Trophoblast cell (in vitro differentiated cells and primary cell): ENCODE measurements at regions not wholly inside any gene's neighbourhood (a gene's known extent, or its start where the extent isn't known, plus 50 kb on each side); places are given as distances from the start of the nearest gene placed in this dataset.
"Not testable (repeated sequence)": the region's sequence is repeated elsewhere in the genome, so short reads cannot be mapped to it uniquely, and the experiment has no call there.

Experiments used
- DNase-seq, 2 donors: peaks; one replicate each; pipeline ENCODE4 v3.0.0-alpha.2; 2016
- H2AFZ ChIP-seq: 2 replicates; pipeline ENCODE4 v1.6.1; 2013; ENCODE audit warnings: low read length, moderate library complexity, mild to moderate bottlenecking; ENCODE audit not compliant: insufficient read depth, poor library complexity
- H2AK5ac ChIP-seq: 2 replicates; pipeline ENCODE4 v1.6.1; 2013; ENCODE audit warnings: mild to moderate bottlenecking, low read length
- H2BK120ac ChIP-seq: 2 replicates; pipeline ENCODE4 v1.6.1; 2013; ENCODE audit warnings: low read length, mild to moderate bottlenecking, moderate library complexity; ENCODE audit not compliant: insufficient read depth, poor library complexity
- H2BK12ac ChIP-seq: 2 replicates; pipeline ENCODE4 v1.6.1; 2013; ENCODE audit warnings: mild to moderate bottlenecking, low read length, moderate library complexity
- H2BK5ac ChIP-seq: 2 replicates; pipeline ENCODE4 v1.6.1; 2013; ENCODE audit warnings: low read length, low read depth, moderate library complexity, mild to moderate bottlenecking; ENCODE audit not compliant: poor library complexity
- H3K14ac ChIP-seq: 2 replicates; pipeline ENCODE4 v1.6.1; 2013; ENCODE audit warnings: mild to moderate bottlenecking, low read length
- H3K18ac ChIP-seq: 2 replicates; pipeline ENCODE4 v1.6.1; 2013; ENCODE audit warnings: mild to moderate bottlenecking, low read length
- H3K23ac ChIP-seq: 2 replicates; pipeline ENCODE4 v1.6.1; 2013; ENCODE audit warnings: low read length
- H3K27ac ChIP-seq: 2 replicates; pipeline ENCODE4 v1.5.1; 2013; ENCODE audit warnings: low read depth, mild to moderate bottlenecking, inconsistent platforms, low read length, moderate library complexity
- H3K27me3 ChIP-seq: 2 replicates; pipeline ENCODE4 v1.6.1; 2013; ENCODE audit warnings: inconsistent platforms, mild to moderate bottlenecking, low read length, moderate library complexity; ENCODE audit not compliant: insufficient read depth
- H3K36me3 ChIP-seq, 2 experiments: 1 replicate in 1 of 2; 2 replicates in 1 of 2; pipeline ENCODE4 v1.6.1; 2013; ENCODE audit warnings: low read length in 2 of 2, mild to moderate bottlenecking in 2 of 2, moderate library complexity in 1 of 2; ENCODE audit not compliant: insufficient read depth in 2 of 2, control insufficient read depth in 1 of 2
- H3K4ac ChIP-seq: 2 replicates; pipeline ENCODE4 v1.6.1; 2013; ENCODE audit warnings: low read depth, mild to moderate bottlenecking, low read length, moderate library complexity
- H3K4me1 ChIP-seq, 2 experiments: 1 replicate in 1 of 2; 2 replicates in 1 of 2; pipeline ENCODE4 v1.6.1; 2013; ENCODE audit warnings: low read length in 2 of 2, mild to moderate bottlenecking in 2 of 2, moderate library complexity in 1 of 2; ENCODE audit not compliant: insufficient read depth in 2 of 2, control insufficient read depth in 1 of 2
- H3K4me2 ChIP-seq: 2 replicates; pipeline ENCODE4 v1.6.1; 2013; ENCODE audit warnings: inconsistent platforms, mild to moderate bottlenecking, low read length, moderate library complexity
- H3K4me3 ChIP-seq: 2 replicates; pipeline ENCODE4 v1.5.1; 2013; ENCODE audit warnings: mild to moderate bottlenecking, low read depth, low read length, inconsistent platforms
- H3K79me1 ChIP-seq: one replicate; pipeline ENCODE4 v1.6.1; 2013; ENCODE audit warnings: low read length
- H3K79me2 ChIP-seq: 2 replicates; pipeline ENCODE4 v1.6.1; 2013; ENCODE audit warnings: low read length, mild to moderate bottlenecking; ENCODE audit not compliant: control insufficient read depth, insufficient read depth, poor library complexity
- H3K9ac ChIP-seq: 2 replicates; pipeline ENCODE4 v1.6.1; 2013; ENCODE audit warnings: mild to moderate bottlenecking, low read length
- H3K9me3 ChIP-seq: 2 replicates; pipeline ENCODE4 v1.6.1; 2013; ENCODE audit warnings: low read depth, mild to moderate bottlenecking, control low read depth, inconsistent platforms, low read length; ENCODE audit not compliant: insufficient read depth
- H4K12ac ChIP-seq: 2 replicates; pipeline ENCODE4 v1.6.1; 2013; ENCODE audit warnings: low read depth, mild to moderate bottlenecking, low read length, moderate library complexity
- H4K8ac ChIP-seq: 2 replicates; pipeline ENCODE4 v1.6.1; 2013; ENCODE audit warnings: low read depth, mild to moderate bottlenecking, low read length, moderate library complexity
- H4K91ac ChIP-seq: one replicate; pipeline ENCODE4 v1.6.1; 2013; ENCODE audit warnings: low read depth, mild to moderate bottlenecking, low read length, moderate library complexity
- WGBS: extraction: QIAGEN DNeasy Blood & Tissue Kit; methylation state at CpG from one replicate; pipeline ENCODE4 v1.1.7; 2013; ENCODE audit warnings: missing lambda C conversion rate; ENCODE audit not compliant: insufficient read length, insufficient coverage; ENCODE audit errors: extremely low coverage; 5-methylcytosine and 5-hydroxymethylcytosine counted together

DNA sequence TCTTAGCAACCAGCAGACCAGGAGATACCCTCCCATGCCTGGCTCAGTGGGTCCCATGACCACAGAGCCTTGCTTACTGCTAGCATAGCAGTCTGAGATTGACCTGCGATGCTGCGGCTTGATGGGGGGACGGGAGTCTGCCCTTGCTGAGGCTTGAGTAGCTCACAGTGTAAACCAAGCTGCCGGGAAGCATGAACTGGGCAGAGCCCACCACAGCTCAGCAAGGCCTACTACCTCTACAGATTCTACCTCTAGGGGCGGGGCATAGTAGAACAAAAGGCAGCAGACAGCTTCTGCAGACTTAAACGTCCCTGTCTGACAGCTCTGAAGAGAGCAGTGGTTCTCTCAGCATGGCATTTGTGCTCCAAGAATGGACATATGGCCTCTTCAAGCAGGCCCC is 86.7 kb upstream of the OR4E1 start:
- H3K23ac ChIP-seq: not testable (repeated sequence)
- WGBS: no CpG with 5 or more reads among the region's 6 CpGs

DNA sequence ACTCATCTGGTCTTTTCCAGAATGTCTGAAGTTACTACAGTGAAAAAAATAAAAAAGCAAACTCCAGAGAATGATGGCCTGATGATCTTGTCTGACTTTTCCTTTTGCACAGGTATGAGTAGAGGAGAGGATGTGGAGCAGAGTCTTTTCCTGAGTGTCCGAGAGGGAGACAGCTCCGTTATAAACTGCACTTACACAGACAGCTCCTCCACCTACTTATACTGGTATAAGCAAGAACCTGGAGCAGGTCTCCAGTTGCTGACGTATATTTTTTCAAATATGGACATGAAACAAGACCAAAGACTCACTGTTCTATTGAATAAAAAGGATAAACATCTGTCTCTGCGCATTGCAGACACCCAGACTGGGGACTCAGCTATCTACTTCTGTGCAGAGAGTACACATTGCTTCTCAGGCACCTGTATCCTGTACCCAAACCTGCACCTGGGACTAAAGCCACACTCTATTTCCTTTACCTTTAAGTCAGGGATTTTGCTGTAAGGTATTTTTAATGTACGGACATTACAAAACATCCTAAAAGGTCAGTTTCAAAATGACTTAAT is 75.8 kb upstream of the OR4E1 start:
- no peak overlapping the region for H4K8ac ChIP-seq
- H3K27ac ChIP-seq: no peak overlapping the region
- no peak for DNase-seq
- no peaks in the 10 kb centered on the region for H3K27me3 ChIP-seq
- H2BK5ac ChIP-seq: no peak overlapping the region
- no peak overlapping the region for H3K4me2 ChIP-seq
- no CpG with 5 or more reads among the region's 5 CpGs for WGBS
- no peaks in the 10 kb centered on the region for H3K36me3 ChIP-seq
- no peak overlapping the region for H3K4me3 ChIP-seq
- no peak overlapping the region for H2BK120ac ChIP-seq
- H3K23ac ChIP-seq: no peak overlapping the region
- H3K79me1 ChIP-seq: no peaks in the 10 kb centered on the region
- H3K9me3 ChIP-seq: no peaks in the 10 kb centered on the region
- H3K4ac ChIP-seq: no peak overlapping the region
- H2AK5ac ChIP-seq: no peak overlapping the region
- no peak overlapping the region for H3K14ac ChIP-seq
- H3K18ac ChIP-seq: no peak overlapping the region
- H2BK12ac ChIP-seq: no peak overlapping the region
- H3K79me2 ChIP-seq: no peaks in the 10 kb centered on the region
- no peak overlapping the region for H3K9ac ChIP-seq
- H4K91ac ChIP-seq: no peak overlapping the region
- no peak overlapping the region for H2AFZ ChIP-seq
- H3K4me1 ChIP-seq: no peaks in the 10 kb centered on the region
- H4K12ac ChIP-seq: no peak overlapping the region

More for the DNA sequence above, 86.7 kb upstream of the OR4E1 start:
- H3K9me3 ChIP-seq, H2AK5ac ChIP-seq, H3K27ac ChIP-seq, H3K36me3 ChIP-seq, H3K4me2 ChIP-seq, H3K18ac ChIP-seq, H3K79me1 ChIP-seq, H3K4ac ChIP-seq, H3K4me3 ChIP-seq, H4K12ac ChIP-seq, H2AFZ ChIP-seq, H2BK120ac ChIP-seq, H3K14ac ChIP-seq, H4K8ac ChIP-seq, H3K79me2 ChIP-seq, H3K4me1 ChIP-seq, H4K91ac ChIP-seq, H2BK12ac ChIP-seq, H3K9ac ChIP-seq, H3K27me3 ChIP-seq, DNase-seq, H2BK5ac ChIP-seq: not testable (repeated sequence)

DNA sequence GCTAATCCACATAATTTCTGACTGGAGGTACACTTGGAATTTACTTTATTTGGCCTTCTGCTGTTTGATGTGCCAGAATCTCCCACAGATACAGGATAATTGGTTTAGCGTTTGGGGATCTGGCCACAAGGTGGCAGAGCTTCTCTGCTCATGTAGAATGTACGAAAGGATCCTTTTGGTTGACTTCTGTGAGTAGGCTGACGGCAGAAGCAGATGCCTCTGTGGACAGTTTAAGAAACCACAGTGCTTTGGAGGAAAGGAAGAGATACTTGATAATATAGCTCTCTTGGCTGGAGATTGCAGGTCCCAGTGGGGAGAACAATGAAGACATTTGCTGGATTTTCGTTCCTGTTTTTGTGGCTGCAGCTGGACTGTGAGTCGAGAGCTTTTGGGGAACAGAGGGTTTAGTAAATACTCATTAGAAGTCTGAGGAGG is 75.3 kb upstream of the OR4E1 start:
- Histone ChIP-seq H3K23ac (no peak overlapping the region), H3K9me3 (no peaks in the 10 kb centered on the region), H2BK12ac (no peak overlapping the region), H3K4ac (no peak overlapping the region), H3K18ac (no peak overlapping the region), H4K12ac (no peak overlapping the region), H2BK5ac (no peak overlapping the region), H3K79me1 (no peaks in the 10 kb centered on the region), H2BK120ac (no peak overlapping the region), H3K4me1 (no peaks in the 10 kb centered on the region), H4K91ac (no peak overlapping the region), H3K79me2 (no peaks in the 10 kb centered on the region), H3K9ac (no peak overlapping the region), H3K27ac (no peak overlapping the region), H2AK5ac (no peak overlapping the region), H3K14ac (no peak overlapping the region), H3K27me3 (no peaks in the 10 kb centered on the region), H3K4me3 (no peak overlapping the region), H3K36me3 (no peaks in the 10 kb centered on the region), H4K8ac (no peak overlapping the region), H3K4me2 (no peak overlapping the region), H2AFZ (no peak overlapping the region)
- DNase-seq: peak; percentile 32 to 65
- WGBS: no CpG with 5 or more reads among the region's 5 CpGs

DNA sequence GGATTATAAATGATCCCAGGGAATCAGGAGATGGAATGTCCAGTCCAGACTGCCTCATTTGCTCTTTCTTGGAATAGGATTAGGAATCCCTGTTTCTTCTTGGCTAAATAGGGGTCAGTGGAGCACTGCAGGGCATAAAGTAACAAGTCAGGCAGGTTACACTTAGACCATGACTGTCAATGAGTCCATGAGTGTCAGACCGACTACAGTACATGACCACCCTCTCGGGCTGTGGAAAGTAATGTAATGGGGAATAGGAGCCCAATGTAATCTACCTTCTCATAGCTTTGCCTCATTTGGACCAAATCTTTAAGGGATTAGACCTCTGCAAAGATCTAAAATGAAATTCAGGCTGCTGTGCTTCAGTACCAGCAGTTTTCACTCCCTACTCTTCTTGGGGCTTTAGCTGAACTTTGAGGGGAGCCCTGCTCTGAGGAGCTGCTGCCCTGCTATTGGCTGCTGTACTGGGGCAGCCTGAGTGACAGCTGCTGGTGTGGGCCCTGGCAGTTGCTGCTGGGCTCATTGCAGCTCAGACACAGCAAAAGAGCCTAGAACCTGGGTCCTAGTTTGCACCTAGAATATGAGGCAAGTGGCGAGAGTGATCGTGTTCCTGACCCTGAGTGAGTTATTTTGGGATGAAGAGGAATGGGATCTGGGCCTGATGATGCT is 62.2 kb upstream of the OR4E1 start:
- no CpG with 5 or more reads among the region's 4 CpGs for WGBS
- H3K9me3 ChIP-seq: no peaks in the 10 kb centered on the region

More for the DNA sequence above, 62.2 kb upstream of the OR4E1 start:
- no peak overlapping the region for H4K12ac ChIP-seq
- H3K4me3 ChIP-seq: no peak overlapping the region
- H2BK12ac ChIP-seq: no peak overlapping the region
- no peak overlapping the region for H2AK5ac ChIP-seq
- no peak overlapping the region for H2AFZ ChIP-seq
- no peaks in the 10 kb centered on the region for H3K79me1 ChIP-seq
- no peak overlapping the region for H3K9ac ChIP-seq
- H3K4me2 ChIP-seq: no peak overlapping the region
- no peak overlapping the region for H3K4ac ChIP-seq
- H2BK120ac ChIP-seq: no peak overlapping the region
- H4K8ac ChIP-seq: no peak overlapping the region
- no peaks in the 10 kb centered on the region for H3K27me3 ChIP-seq
- H3K14ac ChIP-seq: no peak overlapping the region
- no peak overlapping the region for H2BK5ac ChIP-seq
- H3K79me2 ChIP-seq: no peaks in the 10 kb centered on the region
- no peak overlapping the region for H3K27ac ChIP-seq
- no peak overlapping the region for H4K91ac ChIP-seq
- no peak overlapping the region for H3K18ac ChIP-seq
- H3K4me1 ChIP-seq: no peaks in the 10 kb centered on the region
- H3K36me3 ChIP-seq: no peaks in the 10 kb centered on the region
- DNase-seq: no peak
- H3K23ac ChIP-seq: no peak overlapping the region
